HG02884 (cell line): ENCODE measurements at regions not wholly inside any gene's neighbourhood (a gene's known extent, or its start where the extent isn't known, plus 50 kb on each side); places are given as distances from the start of the nearest gene placed in this dataset.
"Not testable (repeated sequence)": the region's sequence is repeated elsewhere in the genome, so short reads cannot be mapped to it uniquely, and the experiment has no call there.

Experiments
- ATAC-seq: cut with Tn5 transposase; IDR thresholded peaks from one replicate; pipeline ENCODE4 v1.9.1; 2021; ENCODE audit warnings: mild to moderate bottlenecking, moderate library complexity; ENCODE audit not compliant: unreplicated experiment

- ATAC-seq, result no peak
Measured at GRCh38 chr6:150764334-150765066, 101.0 kb upstream of the MTHFD1L start.

DNA sequence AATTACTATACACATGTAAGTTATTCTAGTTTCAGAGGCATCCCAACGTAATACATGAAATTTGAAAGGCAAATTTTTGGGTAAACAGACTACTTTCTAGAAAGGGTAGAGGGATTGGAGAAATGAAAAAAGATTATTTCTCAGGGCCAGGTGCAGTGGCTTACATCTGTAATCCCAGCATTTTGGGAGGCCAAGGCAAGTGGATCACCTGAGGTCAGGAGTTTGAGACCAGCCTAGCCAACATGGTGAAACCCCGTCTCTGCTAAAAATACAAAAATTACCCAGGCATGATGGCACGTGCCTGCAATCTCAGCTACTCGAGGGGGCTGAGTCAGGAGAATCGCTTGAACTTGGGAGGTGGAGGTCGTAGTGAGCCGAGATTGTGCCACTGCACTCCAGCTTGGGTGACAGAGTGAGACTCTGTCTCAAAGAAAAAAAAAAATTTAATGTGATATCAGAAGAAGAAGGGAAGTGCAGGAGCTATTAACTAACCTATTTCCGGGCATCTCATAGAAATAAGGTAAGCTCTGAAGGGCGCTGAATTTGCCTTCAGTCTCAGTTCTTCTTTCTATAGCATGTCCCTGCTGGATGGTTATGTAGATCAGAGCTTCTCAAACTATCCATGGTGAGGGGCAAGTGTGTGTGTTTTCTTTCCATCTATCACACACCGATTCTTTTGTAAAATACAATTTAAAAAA lies 100.3 kb upstream of the MTHFD1L start:
- peak; percentile 83 for ATAC-seq

- ATAC-seq, result no peak
Measured at GRCh38 chr6:150766201-150766997, 99.1 kb upstream of the MTHFD1L start.

GRCh38 chr6:150767161-150767560 lies 98.3 kb upstream of the MTHFD1L start:
- ATAC-seq, result no peak

GRCh38 chr6:150767571-150768018 lies 97.9 kb upstream of the MTHFD1L start:
- no peak for ATAC-seq

- no peak for ATAC-seq
Measured at GRCh38 chr6:150770637-150771036, 94.9 kb upstream of the MTHFD1L start.

DNA sequence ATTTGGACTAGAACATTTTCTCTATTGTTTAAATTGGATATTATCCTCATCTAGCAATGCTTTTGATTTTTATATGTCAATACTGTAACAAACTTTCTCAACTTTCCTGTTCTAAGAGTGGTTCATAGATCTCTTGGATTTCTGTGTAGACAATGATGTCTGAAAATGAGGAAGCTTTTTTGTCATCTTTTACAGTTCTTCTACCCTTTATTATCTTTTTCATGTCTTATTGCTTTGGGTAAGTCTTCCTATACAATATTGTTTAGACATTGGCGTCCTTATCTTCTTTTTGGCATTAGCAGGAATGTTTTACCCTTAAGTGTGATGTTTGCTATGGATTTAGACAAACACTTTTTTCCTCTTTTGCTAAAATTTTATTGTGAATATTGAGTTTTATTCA lies 91.5 kb upstream of the MTHFD1L start:
- ATAC-seq, result no peak

GRCh38 chr6:150775415-150776203 lies 89.9 kb upstream of the MTHFD1L start:
- no peak for ATAC-seq

GRCh38 chr6:150777736-150778135 lies 87.8 kb upstream of the MTHFD1L start:
- no peak for ATAC-seq

DNA sequence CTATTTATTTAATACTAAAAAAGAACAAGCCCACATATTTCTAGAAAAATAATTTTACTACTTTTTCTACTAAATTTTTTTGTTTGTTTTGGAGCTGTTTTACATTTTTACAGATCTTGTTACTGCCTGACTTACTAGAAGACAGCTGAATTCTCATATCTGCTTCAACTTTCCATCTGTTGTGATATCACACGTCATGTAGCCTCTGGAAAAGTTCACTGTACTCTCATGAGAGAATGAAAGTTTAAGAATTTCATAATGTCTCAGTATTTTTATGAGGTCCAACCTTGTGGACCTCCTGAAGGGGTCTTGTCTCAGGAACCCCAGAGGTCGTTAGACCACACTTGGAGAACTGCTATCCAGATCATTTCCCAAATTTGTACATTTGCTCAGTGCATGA lies 81.7 kb upstream of the MTHFD1L start:
- no peak for ATAC-seq

DNA sequence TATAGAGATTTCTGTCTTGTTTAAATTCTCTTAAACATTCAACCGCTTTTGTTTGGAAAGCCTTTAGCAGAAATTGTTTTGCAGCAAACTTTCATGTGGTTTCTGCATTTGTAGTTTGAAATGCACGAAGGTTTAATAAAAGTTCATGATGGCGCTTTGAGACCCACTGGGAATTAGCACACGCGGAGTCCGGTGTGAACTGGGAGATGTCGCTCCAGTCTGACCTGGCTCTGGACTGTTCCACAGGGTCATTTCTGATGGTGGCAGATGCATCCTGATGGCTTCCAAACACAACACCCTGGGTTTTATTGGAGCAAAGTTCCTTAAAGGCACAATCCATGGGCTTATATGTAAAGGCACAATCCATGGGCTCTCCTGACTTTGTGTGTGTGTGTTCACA lies 78.1 kb upstream of the MTHFD1L start:
- no peak for ATAC-seq

- ATAC-seq, result no peak
Measured at GRCh38 chr6:150788089-150788488, 77.4 kb upstream of the MTHFD1L start.

- ATAC-seq, result not testable (repeated sequence)
Measured at GRCh38 chr6:150789906-150790305, 75.6 kb upstream of the MTHFD1L start.

DNA sequence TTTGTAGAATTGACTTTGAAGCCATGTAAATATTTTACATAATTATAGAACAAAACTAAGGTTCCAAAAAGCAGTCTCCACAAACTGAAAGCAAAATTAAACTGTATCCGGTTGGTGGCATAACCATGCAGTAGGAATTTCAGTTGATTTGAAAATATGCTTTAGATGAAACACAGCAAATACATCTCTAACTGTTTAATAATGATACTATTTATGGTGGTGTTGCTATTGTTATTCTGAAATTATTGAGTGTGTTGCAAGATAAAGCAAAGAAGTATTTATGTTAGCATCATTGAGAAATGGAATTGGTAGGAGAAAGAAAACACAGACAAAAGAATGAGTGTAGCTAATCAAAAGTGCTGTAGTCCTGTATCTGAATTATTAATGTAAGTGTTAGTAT lies 73.8 kb upstream of the MTHFD1L start:
- no peak for ATAC-seq

DNA sequence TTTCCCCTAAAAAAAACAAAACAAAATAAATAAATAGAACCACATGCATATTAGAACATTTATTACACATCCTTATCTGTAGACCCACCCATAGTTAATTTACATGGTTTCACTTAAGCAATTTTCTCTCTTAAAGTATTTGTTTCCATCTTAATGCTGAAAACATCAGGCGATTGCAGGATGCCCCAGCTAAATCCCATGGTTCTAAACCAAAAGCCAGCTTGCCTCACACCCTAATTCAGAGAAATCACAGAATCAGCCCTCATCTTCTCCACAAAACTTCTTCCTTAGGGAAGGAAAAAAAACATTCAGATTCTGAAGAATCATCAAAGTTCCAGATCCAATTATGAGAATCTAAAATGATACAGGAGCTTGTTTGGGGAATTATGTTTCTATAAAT lies 67.6 kb upstream of the MTHFD1L start:
- ATAC-seq, result no peak

DNA sequence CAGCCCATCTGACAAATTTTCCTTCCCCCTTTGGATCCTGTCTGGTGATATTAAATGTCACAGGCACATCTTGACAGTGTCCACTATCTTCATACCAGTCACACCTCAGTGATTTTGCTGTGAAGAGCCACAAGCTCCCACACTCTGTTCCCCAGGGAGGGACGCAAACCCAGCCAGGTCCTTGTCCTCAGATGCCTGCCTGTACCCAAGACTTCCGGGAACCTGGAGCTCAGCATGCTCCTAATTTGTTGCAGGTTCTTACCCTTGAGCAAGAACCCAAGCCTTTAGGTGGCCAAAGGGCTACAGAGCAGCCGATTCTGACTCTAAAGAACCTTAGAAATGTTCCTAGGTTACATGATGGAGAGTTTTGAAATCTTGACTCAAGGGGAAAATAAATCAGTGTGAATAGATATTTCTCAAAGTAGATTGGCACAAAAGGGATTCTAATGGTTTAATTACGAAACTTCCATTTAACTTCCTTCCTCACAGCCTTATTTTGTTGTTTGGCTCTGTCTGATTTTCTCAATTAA lies 66.2 kb upstream of the MTHFD1L start:
- ATAC-seq, result no peak

DNA sequence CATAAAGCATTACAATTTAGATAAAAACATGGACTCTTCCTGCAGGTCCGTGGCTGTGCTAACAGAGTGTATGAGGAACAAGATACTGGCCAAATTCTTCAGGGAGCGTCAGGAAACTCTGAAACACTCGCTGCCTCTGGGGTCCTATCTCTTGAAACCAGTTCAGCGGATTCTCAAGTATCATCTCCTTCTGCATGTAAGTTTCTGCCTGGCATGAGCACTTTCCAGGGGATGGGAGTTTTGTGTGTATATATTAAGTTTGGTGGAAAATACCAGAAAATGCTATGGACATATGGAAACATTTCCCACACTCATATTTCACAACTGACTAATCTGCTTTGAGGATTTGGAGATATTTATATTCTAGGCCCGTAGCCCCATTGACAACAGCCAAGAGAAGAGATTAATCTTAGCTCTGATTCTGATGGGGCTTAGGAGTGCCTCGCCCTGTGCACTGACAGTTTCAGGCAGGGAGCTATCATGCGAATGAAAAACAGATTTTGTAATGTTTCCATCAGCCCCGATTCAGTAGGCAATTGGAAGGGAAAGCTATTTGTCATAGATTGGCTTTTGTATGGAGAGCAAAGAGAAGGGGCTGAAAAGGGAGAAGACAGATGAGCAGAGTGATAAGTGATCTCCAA lies 64.7 kb upstream of the MTHFD1L start:
- no peak for ATAC-seq

GRCh38 chr6:150806790-150807189 lies 58.7 kb upstream of the MTHFD1L start:
- no peak for ATAC-seq

- peak; percentile 70 for ATAC-seq
Measured at GRCh38 chr6:150813319-150813992, 52.0 kb upstream of the MTHFD1L start.

- peak; percentile 65 for ATAC-seq
Measured at GRCh38 chr6:150813993-150814359, 51.5 kb upstream of the MTHFD1L start.
